H1 (cell line): ENCODE measurements at regions not wholly inside any gene's neighbourhood (a gene's known extent, or its start where the extent isn't known, plus 50 kb on each side); places are given as distances from the start of the nearest gene placed in this dataset.

Experiments used
- CTCF ChIA-PET: fragments of 300-600 bp; sonication (Branson Sonifier 250); formaldehyde crosslinking; loops from one replicate; lab custom pipeline; 2021; ENCODE audit not compliant: partially characterized antibody; lab: Charles Lee
- POLR2A ChIA-PET: fragments of 300-600 bp; sonication (Branson Sonifier 250); formaldehyde crosslinking; loops from one replicate; lab custom pipeline; 2021; ENCODE audit warnings: inconsistent platforms; ENCODE audit not compliant: partially characterized antibody; lab: Charles Lee
- DNase-seq, 2 experiments: peaks; one replicate each; pipeline versions ENCODE4 v3.0.0 to v3.0.0-alpha.2; 2010 to 2022; ENCODE audit warnings: low spot score in 2 of 2, low read depth in 1 of 2, mixed read lengths in 1 of 2
- FAIRE-seq: peaks from 2 replicates; lab custom pipeline; 2011; peaks lifted over from hg19 to GRCh38; lab: Jason Lieb, UNC
- H2AFZ ChIP-seq: 2 replicates; pipeline ENCODE4 v1.8.1; 2012; ENCODE audit warnings: low read length, inconsistent platforms
- H2AK5ac ChIP-seq: 2 replicates; pipeline ENCODE4 v1.6.1; 2013; ENCODE audit warnings: low read depth, low read length
- H2BK120ac ChIP-seq: replicated peaks from 2 replicates; pipeline ENCODE3; 2013; ENCODE audit warnings: low read depth, low read length, inconsistent platforms
- H2BK12ac ChIP-seq: 2 replicates; pipeline ENCODE4 v1.6.1; 2013; ENCODE audit warnings: low read depth, low read length
- H2BK15ac ChIP-seq: 2 replicates; pipeline ENCODE4 v1.6.1; 2013; ENCODE audit warnings: low read length
- H2BK20ac ChIP-seq: 2 replicates; pipeline ENCODE4 v1.6.1; 2013; ENCODE audit warnings: low read length
- H2BK5ac ChIP-seq: 2 replicates; pipeline ENCODE4 v1.6.1; 2013; ENCODE audit warnings: low read depth, low read length
- H3K14ac ChIP-seq: 2 replicates; pipeline ENCODE4 v1.6.1; 2013; ENCODE audit warnings: inconsistent platforms; ENCODE audit not compliant: insufficient read length
- H3K18ac ChIP-seq: 2 replicates; pipeline ENCODE4 v1.6.1; 2013; ENCODE audit warnings: low read length; ENCODE audit errors: extremely low read depth
- H3K23ac ChIP-seq: 2 replicates; pipeline ENCODE4 v1.6.1; 2013; ENCODE audit warnings: inconsistent platforms; ENCODE audit not compliant: insufficient read length
- H3K23me2 ChIP-seq: 2 replicates; pipeline ENCODE4 v1.6.1; 2013; ENCODE audit warnings: low read depth, low read length
- H3K27ac ChIP-seq: 2 replicates; pipeline ENCODE4 v1.6.1; 2011; ENCODE audit warnings: low read depth, low read length, inconsistent platforms
- H3K27me3 ChIP-seq, 4 experiments: replicated peaks in 1 of 4; 1 replicate in 1 of 4; 2 replicates in 3 of 4; pipeline versions ENCODE4 v1.6.1 to v1.8.1; 2011 to 2013; ENCODE audit warnings: low read length in 3 of 4, mild to moderate bottlenecking in 3 of 4, inconsistent platforms in 2 of 4, mixed read lengths in 2 of 4, moderate library complexity in 1 of 4; ENCODE audit not compliant: control insufficient read depth in 3 of 4, insufficient read depth in 3 of 4; ENCODE audit errors: extremely low read depth in 1 of 4
- H3K36me3 ChIP-seq, 4 experiments: 2 replicates each; pipeline versions ENCODE4 v1.6.1 to v1.8.1; 2011 to 2013; ENCODE audit warnings: mild to moderate bottlenecking in 4 of 4, low read length in 3 of 4, moderate library complexity in 2 of 4, control low read depth in 1 of 4, inconsistent platforms in 1 of 4; ENCODE audit not compliant: insufficient read depth in 4 of 4, control insufficient read depth in 2 of 4
- H3K4ac ChIP-seq: replicated peaks from 2 replicates; pipeline ENCODE3; 2013; ENCODE audit warnings: low read length, low read depth, mixed read lengths, inconsistent platforms; ENCODE audit not compliant: insufficient read length
- H3K4me1 ChIP-seq, 4 experiments: replicated peaks in 1 of 4; 1 replicate in 1 of 4; 2 replicates in 3 of 4; pipeline versions ENCODE4 v1.6.1 to v1.8.1; 2011 to 2013; ENCODE audit warnings: low read length in 3 of 4, inconsistent platforms in 2 of 4, mixed read lengths in 1 of 4; ENCODE audit not compliant: insufficient read depth in 4 of 4, control insufficient read depth in 3 of 4
- H3K4me2 ChIP-seq, 2 experiments: 2 replicates each; pipeline versions ENCODE4 v1.6.1 to v1.8.1; 2011 to 2013; ENCODE audit warnings: low read depth in 2 of 2, low read length in 2 of 2, control low read depth in 1 of 2, inconsistent platforms in 1 of 2, mild to moderate bottlenecking in 1 of 2; ENCODE audit not compliant: insufficient read depth in 1 of 2
- H3K4me3 ChIP-seq, 4 experiments: fragments of 200-600, 300-600 bp in 1 of 4; sonication (generic), shearing (Covaris generic), sonication (Bioruptor Twin) in 1 of 4; 2 replicates each; pipeline versions ENCODE4 v1.5.1 to v1.8.1; 2011 to 2016; ENCODE audit warnings: low read length in 4 of 4, low read depth in 3 of 4, control low read depth in 2 of 4, inconsistent platforms in 2 of 4, mild to moderate bottlenecking in 2 of 4, mixed read lengths in 1 of 4, moderate library complexity in 1 of 4; ENCODE audit not compliant: insufficient read depth in 2 of 4; ENCODE audit errors: extremely low read depth in 1 of 4
- H3K56ac ChIP-seq: replicated peaks from 2 replicates; pipeline ENCODE3; 2013; ENCODE audit warnings: low read depth, mild to moderate bottlenecking, mixed read lengths, low read length, inconsistent platforms; ENCODE audit not compliant: insufficient read length
- H3K79me1 ChIP-seq: 2 replicates; pipeline ENCODE4 v1.6.1; 2013; ENCODE audit warnings: low read depth, low read length, control low read depth
- H3K79me2 ChIP-seq, 2 experiments: 2 replicates each; pipeline versions ENCODE4 v1.6.1 to v1.8.1; 2012 to 2013; ENCODE audit warnings: low read length in 2 of 2, mild to moderate bottlenecking in 2 of 2, inconsistent platforms in 1 of 2; ENCODE audit not compliant: insufficient read depth in 2 of 2, control insufficient read depth in 1 of 2
- H3K9ac ChIP-seq, 4 experiments: replicated peaks in 1 of 4; 1 replicate in 1 of 4; 2 replicates in 3 of 4; pipeline versions ENCODE4 v1.6.1 to v1.8.1; 2011 to 2013; ENCODE audit warnings: low read depth in 3 of 4, low read length in 3 of 4, control low read depth in 2 of 4, mild to moderate bottlenecking in 2 of 4, moderate library complexity in 2 of 4, inconsistent platforms in 1 of 4; ENCODE audit errors: extremely low read depth in 1 of 4
- H3K9me3 ChIP-seq, 2 experiments: 2 replicates each; pipeline versions ENCODE4 v1.6.1 to v1.8.1; 2012 to 2013; ENCODE audit warnings: mild to moderate bottlenecking in 2 of 2, moderate library complexity in 2 of 2, control low read depth in 1 of 2, inconsistent platforms in 1 of 2, low read depth in 1 of 2, low read length in 1 of 2, mixed read lengths in 1 of 2; ENCODE audit not compliant: insufficient read depth in 2 of 2
- H4K20me1 ChIP-seq, 2 experiments: replicated peaks in 1 of 2; 2 replicates each; pipeline versions ENCODE3 to v1.8.1; 2011 to 2013; ENCODE audit warnings: inconsistent platforms in 2 of 2, low read length in 2 of 2, mild to moderate bottlenecking in 1 of 2; ENCODE audit not compliant: insufficient read depth in 2 of 2, control insufficient read depth in 1 of 2
- H4K5ac ChIP-seq: 2 replicates; pipeline ENCODE4 v1.6.1; 2013; ENCODE audit warnings: low read length, low read depth, mixed read lengths, inconsistent platforms; ENCODE audit not compliant: insufficient read length
- H4K8ac ChIP-seq: 2 replicates; pipeline ENCODE4 v1.8.0; 2013; ENCODE audit warnings: mild to moderate bottlenecking, moderate library complexity, low read length, inconsistent platforms; ENCODE audit not compliant: insufficient read depth; ENCODE audit errors: extremely low read depth
- H4K91ac ChIP-seq: replicated peaks from 2 replicates; pipeline ENCODE3; 2013; ENCODE audit warnings: low read length, mixed read lengths, inconsistent platforms; ENCODE audit not compliant: insufficient read length
- ATF2 ChIP-seq: IDR thresholded peaks from 2 replicates; pipeline ENCODE4 v1.6.1; 2012; ENCODE audit warnings: low read length, inconsistent platforms
- CHD2 ChIP-seq: IDR thresholded peaks from 2 replicates; pipeline ENCODE4 v1.6.1; 2012; ENCODE audit warnings: low read length, improper control_type of control experiment
- HDAC6 ChIP-seq: IDR thresholded peaks from one replicate; pipeline ENCODE4 v1.7.1; 2012; ENCODE audit warnings: low read depth, mild to moderate bottlenecking, inconsistent platforms, low read length, moderate library complexity
- RAD21 ChIP-seq, 2 experiments: IDR thresholded peaks in 1 of 2; conservative IDR thresholded peaks in 1 of 2; 2 replicates each; pipeline ENCODE4 v1.6.1; 2011; ENCODE audit warnings: low read depth in 2 of 2, low read length in 2 of 2, improper control_type of control experiment in 1 of 2, inconsistent platforms in 1 of 2, mild to moderate bottlenecking in 1 of 2, moderate library complexity in 1 of 2
- SP4 ChIP-seq: IDR thresholded peaks from 2 replicates; pipeline ENCODE4 v1.6.1; 2012; ENCODE audit warnings: low read length, inconsistent platforms
- SUZ12 ChIP-seq: fragments of 200-600 bp; sonication (generic); IDR thresholded peaks from 2 replicates; pipeline ENCODE4 v1.6.1; 2012; ENCODE audit warnings: mild to moderate bottlenecking, inconsistent platforms, low read length, moderate library complexity, mixed read lengths
- TAF1 ChIP-seq: IDR thresholded peaks from 2 replicates; pipeline ENCODE4 v1.6.1; 2011; ENCODE audit warnings: mild to moderate bottlenecking, low read depth, low read length
- WGBS, 2 experiments: shearing (Covaris generic) in 1 of 2; methylation state at CpG; one replicate each; pipeline versions ENCODE4 v1.1.6 to v1.1.7; 2013 to 2015; ENCODE audit warnings: low lambda C conversion rate in 2 of 2, mixed read lengths in 2 of 2, inconsistent platforms in 1 of 2, low coverage in 1 of 2, missing lambda C conversion rate in 1 of 2; ENCODE audit not compliant: insufficient replicate concordance in 2 of 2, insufficient coverage in 1 of 2, insufficient read length in 1 of 2; ENCODE audit errors: extremely low coverage in 1 of 2, missing lambda C conversion rate in 1 of 2; 5-methylcytosine and 5-hydroxymethylcytosine counted together
- TF ChIP-seq, protein P1 (sequence below), 3 experiments: IDR thresholded peaks; 1 replicate in 2 of 3; 2 replicates in 1 of 3; pipeline versions ENCODE4 v1.5.1 to v1.6.1; 2011; ENCODE audit warnings: low read length in 3 of 3, mild to moderate bottlenecking in 3 of 3, inconsistent platforms in 2 of 3, low read depth in 1 of 3, moderate library complexity in 1 of 3; ENCODE audit not compliant: insufficient read depth in 1 of 3; ENCODE audit errors: control extremely low read depth in 1 of 3

DNA sequence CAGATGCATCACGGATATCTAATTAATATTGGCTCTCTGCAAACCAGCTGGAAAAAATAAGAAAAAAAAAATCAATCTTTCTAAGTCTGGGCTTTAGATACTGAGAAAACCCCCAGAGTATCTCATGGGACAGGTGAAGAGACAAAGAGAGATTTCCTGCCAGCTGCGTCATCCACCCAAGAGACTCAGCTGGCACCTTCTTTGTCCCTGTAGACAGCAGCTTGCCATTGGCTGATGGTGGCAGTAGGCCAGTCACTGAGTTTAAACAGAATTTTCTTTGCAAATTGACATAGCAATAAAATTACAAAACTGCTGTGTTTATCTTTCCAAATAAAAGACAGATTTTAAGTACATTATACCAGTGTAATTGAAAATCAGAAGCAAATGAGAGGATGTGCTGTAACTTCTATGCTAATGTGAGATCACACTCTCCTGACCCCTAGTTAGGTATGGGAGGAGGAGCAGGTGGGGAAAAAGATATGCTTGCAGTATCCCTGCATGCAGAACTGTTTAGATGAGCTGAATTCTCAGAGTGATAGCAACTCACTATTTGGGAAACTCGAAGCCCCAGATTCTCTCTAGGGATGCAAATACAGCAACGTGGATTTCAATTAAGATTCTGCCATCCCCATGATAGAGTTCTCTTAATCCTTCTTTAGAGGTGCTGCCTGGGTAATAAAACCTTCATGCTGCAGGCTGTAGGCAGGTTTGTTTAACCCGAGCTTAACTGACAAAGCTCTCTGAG is 72.2 kb downstream of the NMUR2 start:
- Histone ChIP-seq H4K91ac (no peak overlapping the region), H3K79me2 (no peaks in the 10 kb centered on the region), H3K14ac (no peak overlapping the region), H3K4ac (no peak overlapping the region), H3K27me3 (no peaks in the 10 kb centered on the region), H3K23me2 (no peaks in the 10 kb centered on the region), H2BK5ac (no peak overlapping the region), H3K36me3 (no peaks in the 10 kb centered on the region), H3K4me2 (no peak overlapping the region), H4K5ac (no peak overlapping the region), H3K9ac (no peak overlapping the region), H2BK20ac (no peak overlapping the region), H3K4me1 (no peaks in the 10 kb centered on the region), H3K9me3 (no peaks in the 10 kb centered on the region), H2AK5ac (no peak overlapping the region), H2BK120ac (no peak overlapping the region), H3K23ac (no peak overlapping the region), H2AFZ (no peak overlapping the region), H4K20me1 (no peaks in the 10 kb centered on the region), H2BK12ac (no peak overlapping the region), H3K18ac (no peak overlapping the region), H3K56ac (no peak overlapping the region), H3K27ac (no peak overlapping the region), H3K79me1 (no peaks in the 10 kb centered on the region), H3K4me3 (no peak overlapping the region), H2BK15ac (no peak overlapping the region), H4K8ac (no peak overlapping the region)
- WGBS, 2 experiments, result 88% methylated on average over 5 of the region's 5 CpGs; no CpG with 5 or more reads in 1 of the 2 experiments
- no peak for FAIRE-seq
- ChIA-PET POLR2A (no interaction called here), CTCF (interaction anchor here (1.0 to 2.2 kb wide), 4 partner anchors 14 to 28 kb away, joined by 3 to 6 read pairs (median 4); no protein-coding TSS in a partner anchor)
- no peak for DNase-seq
- no peak for TF ChIP-seq SP4
- no peak for TF ChIP-seq SUZ12
- TF ChIP-seq HDAC6, result no peak
- no peak for TF ChIP-seq CHD2
- TF ChIP-seq, protein P1, sequence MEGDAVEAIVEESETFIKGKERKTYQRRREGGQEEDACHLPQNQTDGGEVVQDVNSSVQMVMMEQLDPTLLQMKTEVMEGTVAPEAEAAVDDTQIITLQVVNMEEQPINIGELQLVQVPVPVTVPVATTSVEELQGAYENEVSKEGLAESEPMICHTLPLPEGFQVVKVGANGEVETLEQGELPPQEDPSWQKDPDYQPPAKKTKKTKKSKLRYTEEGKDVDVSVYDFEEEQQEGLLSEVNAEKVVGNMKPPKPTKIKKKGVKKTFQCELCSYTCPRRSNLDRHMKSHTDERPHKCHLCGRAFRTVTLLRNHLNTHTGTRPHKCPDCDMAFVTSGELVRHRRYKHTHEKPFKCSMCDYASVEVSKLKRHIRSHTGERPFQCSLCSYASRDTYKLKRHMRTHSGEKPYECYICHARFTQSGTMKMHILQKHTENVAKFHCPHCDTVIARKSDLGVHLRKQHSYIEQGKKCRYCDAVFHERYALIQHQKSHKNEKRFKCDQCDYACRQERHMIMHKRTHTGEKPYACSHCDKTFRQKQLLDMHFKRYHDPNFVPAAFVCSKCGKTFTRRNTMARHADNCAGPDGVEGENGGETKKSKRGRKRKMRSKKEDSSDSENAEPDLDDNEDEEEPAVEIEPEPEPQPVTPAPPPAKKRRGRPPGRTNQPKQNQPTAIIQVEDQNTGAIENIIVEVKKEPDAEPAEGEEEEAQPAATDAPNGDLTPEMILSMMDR (IDR thresholded peaks at IDR 0.05; ENCODE audit: control extremely low read depth in 1 of 3, insufficient read depth in 1 of 3, low read depth in 1 of 3, low read length in 3 of 3), result no peak
- TF ChIP-seq TAF1, result no peak
- no peak for TF ChIP-seq RAD21 (IDR thresholded peaks at IDR 0.05 in 1 of 2, conservative IDR thresholded peaks at IDR 0.05 in 1 of 2; ENCODE audit: low read depth in 2 of 2, low read length in 2 of 2)
- TF ChIP-seq ATF2, result no peak
